ENCODE measurements at regions not wholly inside any gene's neighbourhood (a gene's known extent, or its start where the extent isn't known, plus 50 kb on each side); places are given as distances from the start of the nearest gene placed in this dataset.

DNA sequence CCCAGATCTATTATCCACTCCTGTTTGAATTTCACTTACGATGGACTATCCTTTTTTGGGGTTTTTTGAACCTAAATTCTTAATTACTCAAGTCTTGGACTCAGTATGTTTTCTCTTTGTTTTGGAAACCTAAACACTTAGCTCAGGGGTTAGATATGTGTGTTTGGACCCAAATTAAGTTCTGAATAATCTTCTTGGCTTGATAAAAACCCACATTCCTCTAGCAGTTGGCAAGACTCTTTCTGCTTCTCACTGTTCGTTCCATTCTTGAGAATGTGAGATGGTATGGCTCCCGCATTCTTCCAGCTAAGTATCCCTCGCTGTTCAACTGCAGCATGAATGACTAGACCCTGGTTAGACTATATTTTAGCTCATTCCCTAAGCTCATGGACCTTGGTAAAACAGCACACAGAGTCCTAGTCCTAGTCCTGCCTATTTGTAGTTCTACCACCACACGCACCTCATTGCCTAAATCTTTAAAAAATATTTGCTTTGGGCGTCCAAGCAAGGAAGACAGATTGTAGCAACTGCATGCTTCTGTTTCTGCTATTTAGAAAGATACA, 860.0 kb downstream of the RPS29 start:
- no peak for DNase-seq (ENCODE audit: low spot score)
- no peaks in the 10 kb centered on the region for H3K27me3 ChIP-seq (ENCODE audit: control insufficient read depth in 4 of 4, insufficient read depth in 4 of 4, low read length in 3 of 4)
- no peaks in the 10 kb centered on the region for H3K4me1 ChIP-seq (ENCODE audit: control insufficient read depth in 4 of 4, insufficient read depth in 4 of 4, low read length in 3 of 4)
- H3K36me3 ChIP-seq (ENCODE audit: control insufficient read depth in 4 of 4, insufficient read depth in 3 of 4, low read depth in 1 of 4, low read length in 3 of 4) = no peaks in the 10 kb centered on the region
- TF ChIP-seq MAX (IDR thresholded peaks at IDR 0.05) = no peak
- TF ChIP-seq NR2F2 (IDR thresholded peaks at IDR 0.05) = no peak
- no peak for TF ChIP-seq REST (IDR thresholded peaks at IDR 0.05)
- no peak for TF ChIP-seq TAF1 (conservative IDR thresholded peaks at IDR 0.05)
- no peak for TF ChIP-seq YY1 (IDR thresholded peaks at IDR 0.05)
- 74% methylated on average over 6 of the region's 6 CpGs for WGBS
- no peak overlapping the region for H3K27ac ChIP-seq (ENCODE audit: low read depth in 1 of 2, low read length in 2 of 2)
- no peak overlapping the region for H3K9ac ChIP-seq (ENCODE audit: low read depth in 1 of 2, low read length in 2 of 2)
- H3K9me3 ChIP-seq (ENCODE audit: control insufficient read depth in 4 of 4, low read length in 3 of 4) = no peaks in the 10 kb centered on the region
- no peak overlapping the region for H3K4me3 ChIP-seq (ENCODE audit: low read depth in 1 of 3, low read length in 3 of 3)

GRCh38 chr14:48725051-48725734, 861.0 kb downstream of the RPS29 start:
- Histone ChIP-seq H3K9ac (ENCODE audit: low read depth in 1 of 2, low read length in 2 of 2) (no peak overlapping the region), H3K36me3 (ENCODE audit: control insufficient read depth in 4 of 4, insufficient read depth in 3 of 4, low read depth in 1 of 4, low read length in 3 of 4) (no peaks in the 10 kb centered on the region), H3K9me3 (ENCODE audit: control insufficient read depth in 4 of 4, low read length in 3 of 4) (no peaks in the 10 kb centered on the region), H3K27me3 (ENCODE audit: control insufficient read depth in 4 of 4, insufficient read depth in 4 of 4, low read length in 3 of 4) (no peaks in the 10 kb centered on the region), H3K27ac (ENCODE audit: low read depth in 1 of 2, low read length in 2 of 2) (no peak overlapping the region), H3K4me1 (ENCODE audit: control insufficient read depth in 4 of 4, insufficient read depth in 4 of 4, low read length in 3 of 4) (no peaks in the 10 kb centered on the region), H3K4me3 (ENCODE audit: low read depth in 1 of 3, low read length in 3 of 3) (no peak overlapping the region)
- no peak for TF ChIP-seq RXRA (IDR thresholded peaks at IDR 0.05)
- TF ChIP-seq SP1 (IDR thresholded peaks at IDR 0.05) = no peak
- no peak for TF ChIP-seq JUND (IDR thresholded peaks at IDR 0.05)
- TF ChIP-seq NR2F2 (IDR thresholded peaks at IDR 0.05) = no peak
- no peak for TF ChIP-seq FOXA2 (IDR thresholded peaks at IDR 0.05)
- no peak for TF ChIP-seq FOXA1 (IDR thresholded peaks at IDR 0.05)
- TF ChIP-seq, protein P1, sequence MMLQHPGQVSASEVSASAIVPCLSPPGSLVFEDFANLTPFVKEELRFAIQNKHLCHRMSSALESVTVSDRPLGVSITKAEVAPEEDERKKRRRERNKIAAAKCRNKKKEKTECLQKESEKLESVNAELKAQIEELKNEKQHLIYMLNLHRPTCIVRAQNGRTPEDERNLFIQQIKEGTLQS (IDR thresholded peaks at IDR 0.05) = no peak
- TF ChIP-seq CTCF (IDR thresholded peaks at IDR 0.05; ENCODE audit: low read depth, low read length, missing input control) = no peak
- no peak for TF ChIP-seq TAF1 (conservative IDR thresholded peaks at IDR 0.05)
- no peak for TF ChIP-seq HNF4A (conservative IDR thresholded peaks at IDR 0.05)
- no peak for DNase-seq (ENCODE audit: low spot score)
- WGBS = 87% methylated on average over 6 of the region's 6 CpGs
